Naive thymus-derived CD8-positive, alpha-beta T cell (primary cell): ENCODE measurements at regions not wholly inside any gene's neighbourhood (a gene's known extent, or its start where the extent isn't known, plus 50 kb on each side); places are given as distances from the start of the nearest gene placed in this dataset.

Experiments used
- ATAC-seq, 2 donors: fragments of 150-1000 bp; cut with Tn5 transposase in 1 of 2; sonication (Bioruptor Pico), chemical (Tn5 transposase) in 1 of 2; 1 replicate in 1 of 2; 2 replicates in 1 of 2; pipeline ENCODE4 v1.10.0; 2021; ENCODE audit warnings: mild to moderate bottlenecking in 2 of 2, moderate library complexity in 2 of 2
- POLR2A ChIA-PET: fragments of 350-600 bp; sonication (Branson Sonifier 250); formaldehyde crosslinking; loops from one replicate; lab custom pipeline; 2021; ENCODE audit warnings: antibody characterized with exemption; lab: Charles Lee
- DNase-seq, 10 donors: peaks; one replicate each; pipeline versions ENCODE4 v3.0.0 to v3.0.0-alpha.2; 2020 to 2022
- H3K27ac Mint-ChIP-seq, 10 donors: one replicate each; pipeline ENCODE4 v1.8.0; 2020 to 2022; ENCODE audit warnings: mild to moderate bottlenecking in 10 of 10, mixed read lengths in 10 of 10, moderate library complexity in 4 of 10, inconsistent platforms in 1 of 10
- H3K27me3 Mint-ChIP-seq, 5 donors: one replicate each; pipeline ENCODE4 v1.8.0; 2021 to 2022; ENCODE audit warnings: mixed read lengths in 5 of 5
- H3K36me3 Mint-ChIP-seq, 3 donors: one replicate each; pipeline ENCODE4 v1.8.0; 2020 to 2022; ENCODE audit warnings: mixed read lengths in 3 of 3, mild to moderate bottlenecking in 2 of 3, inconsistent platforms in 1 of 3
- H3K4me1 Mint-ChIP-seq, 4 donors: one replicate each; pipeline ENCODE4 v1.8.0; 2021 to 2022; ENCODE audit warnings: mixed read lengths in 4 of 4
- H3K4me3 Mint-ChIP-seq, 10 donors: one replicate each; pipeline ENCODE4 v1.8.0; 2020 to 2022; ENCODE audit warnings: mild to moderate bottlenecking in 10 of 10, mixed read lengths in 10 of 10, moderate library complexity in 6 of 10, inconsistent platforms in 1 of 10
- H3K9me3 Mint-ChIP-seq, 9 donors: one replicate each; pipeline ENCODE4 v1.8.0; 2020 to 2022; ENCODE audit warnings: mixed read lengths in 9 of 9, mild to moderate bottlenecking in 3 of 9, inconsistent platforms in 1 of 9, moderate library complexity in 1 of 9

DNA sequence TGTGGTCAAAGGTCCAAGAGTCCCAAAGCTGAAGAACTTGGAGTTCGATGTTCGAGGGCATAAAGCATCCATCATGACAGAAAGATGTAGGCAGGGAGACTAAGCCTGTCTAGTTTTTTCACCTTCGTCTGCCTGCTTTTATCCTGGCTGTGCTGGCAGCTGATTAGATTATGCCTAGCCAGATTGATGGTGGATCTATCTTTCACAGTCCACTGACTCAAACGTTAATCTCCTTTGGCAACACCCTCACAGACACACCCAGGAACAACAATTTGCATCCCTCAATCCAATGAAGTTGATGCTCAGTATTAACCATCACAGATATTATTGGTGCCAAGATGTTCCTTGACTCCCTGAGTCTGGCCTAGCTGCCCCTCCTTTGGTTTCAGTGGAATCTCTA, 530.8 kb upstream of the CLINT1 start:
- peaks cover 0 to 7% (median 0%) of the 10 kb centered on the region in 4 donors for H3K4me1 Mint-ChIP-seq
- H3K27me3 Mint-ChIP-seq: no peaks in the 10 kb centered on the region
- H3K36me3 Mint-ChIP-seq: peaks cover 0 to 14% (median 4%) of the 10 kb centered on the region in 3 donors
- ATAC-seq (no peak), DNase-seq (no peak)
- H3K27ac Mint-ChIP-seq: no peak overlapping the region
- no peak overlapping the region for H3K4me3 Mint-ChIP-seq
- peaks cover 0 to 15% (median 6%) of the 10 kb centered on the region in 9 donors for H3K9me3 Mint-ChIP-seq
- POLR2A ChIA-PET: no interaction called here

DNA sequence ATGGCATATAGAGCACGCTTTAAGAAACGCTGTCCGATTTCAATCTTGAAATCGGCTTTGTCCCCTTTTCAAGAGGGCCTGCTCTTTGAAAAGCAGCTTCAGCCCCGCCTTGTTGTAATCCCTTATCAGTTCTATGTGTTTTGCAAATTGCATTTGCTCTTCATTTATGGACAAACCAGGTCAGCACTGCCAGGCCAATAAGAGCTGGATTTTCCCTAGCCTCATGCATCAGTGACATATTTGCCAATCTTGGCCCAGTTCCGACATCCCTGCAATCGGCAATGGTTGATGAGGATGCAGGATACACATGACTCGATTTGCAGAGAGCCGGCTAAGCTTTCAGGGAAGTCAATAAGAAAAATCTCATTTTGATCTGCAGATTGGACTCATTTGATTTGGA, 529.1 kb upstream of the CLINT1 start:
- no peaks in the 10 kb centered on the region for H3K27me3 Mint-ChIP-seq
- POLR2A ChIA-PET: no interaction called here
- no peak overlapping the region for H3K4me3 Mint-ChIP-seq

DNA sequence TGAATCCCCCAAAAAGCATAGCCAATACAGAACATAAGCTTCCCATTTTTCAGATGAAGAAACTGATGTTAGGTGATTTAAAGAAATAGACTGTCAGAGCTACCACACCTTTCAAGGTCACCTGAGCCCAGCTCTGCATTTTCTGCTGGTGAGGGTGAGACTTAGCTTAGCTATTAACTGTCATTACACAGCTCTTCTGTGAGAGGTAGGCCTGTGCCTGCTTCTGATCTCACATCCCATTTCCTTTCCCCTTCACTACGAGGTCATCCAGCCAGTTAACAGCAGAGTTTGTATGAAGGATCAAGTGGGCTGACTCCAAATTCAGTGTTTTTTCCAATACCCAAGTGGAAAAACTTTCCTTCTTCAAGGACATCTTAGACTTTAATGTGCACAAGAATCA, 528.6 kb upstream of the CLINT1 start:
- peaks cover 0 to 11% (median under 1%) of the 10 kb centered on the region in 4 donors for H3K4me1 Mint-ChIP-seq
- H3K27ac Mint-ChIP-seq: no peak overlapping the region
- ATAC-seq (no peak), DNase-seq (no peak)
- H3K36me3 Mint-ChIP-seq: peaks cover 0 to 18% (median 4%) of the 10 kb centered on the region in 3 donors
- H3K4me3 Mint-ChIP-seq: no peak overlapping the region
- peaks cover 0 to 21% (median 7%) of the 10 kb centered on the region in 9 donors for H3K9me3 Mint-ChIP-seq
- POLR2A ChIA-PET: no interaction called here
- no peaks in the 10 kb centered on the region for H3K27me3 Mint-ChIP-seq

More for the DNA sequence above, 529.1 kb upstream of the CLINT1 start:
- Mint-ChIP-seq H3K4me1 (peaks cover 0 to 9% (median 0%) of the 10 kb centered on the region in 4 donors), H3K36me3 (peaks cover 0 to 18% (median 4%) of the 10 kb centered on the region in 3 donors), H3K27ac (no peak overlapping the region), H3K9me3 (peaks cover 0 to 21% (median 7%) of the 10 kb centered on the region in 9 donors)
- no peak for DNase-seq
- ATAC-seq: no peak

DNA sequence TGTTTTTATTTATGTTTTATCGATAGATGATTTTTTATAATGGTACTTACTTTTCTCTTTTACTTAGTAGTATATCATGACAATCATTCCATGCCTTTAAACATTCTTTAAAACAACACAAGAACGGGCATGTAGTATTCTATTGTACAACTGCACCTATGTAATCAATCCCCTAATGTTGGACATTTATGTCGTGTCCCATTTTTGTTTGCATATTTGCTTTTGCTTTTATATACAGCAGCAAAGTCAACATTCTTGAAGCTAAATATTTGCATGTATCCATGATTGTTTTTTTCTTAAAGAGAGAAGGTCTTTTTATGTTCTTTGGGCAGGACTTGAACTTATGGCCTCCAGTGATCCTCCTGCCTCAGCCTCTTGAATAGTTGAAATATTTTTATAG, 527.0 kb upstream of the CLINT1 start:
- H3K4me3 Mint-ChIP-seq: no peak overlapping the region
- H3K27ac Mint-ChIP-seq: peak overlapping the region in 1 of 10 donors; percentile 15
- POLR2A ChIA-PET: no interaction called here
- peaks cover 0 to 21% (median 7%) of the 10 kb centered on the region in 9 donors for H3K9me3 Mint-ChIP-seq
- H3K4me1 Mint-ChIP-seq: peaks cover 2 to 13% (median 4%) of the 10 kb centered on the region in 4 donors
- peaks cover 0 to 18% (median 4%) of the 10 kb centered on the region in 3 donors for H3K36me3 Mint-ChIP-seq
- ATAC-seq (no peak), DNase-seq (no peak)
- no peaks in the 10 kb centered on the region for H3K27me3 Mint-ChIP-seq

DNA sequence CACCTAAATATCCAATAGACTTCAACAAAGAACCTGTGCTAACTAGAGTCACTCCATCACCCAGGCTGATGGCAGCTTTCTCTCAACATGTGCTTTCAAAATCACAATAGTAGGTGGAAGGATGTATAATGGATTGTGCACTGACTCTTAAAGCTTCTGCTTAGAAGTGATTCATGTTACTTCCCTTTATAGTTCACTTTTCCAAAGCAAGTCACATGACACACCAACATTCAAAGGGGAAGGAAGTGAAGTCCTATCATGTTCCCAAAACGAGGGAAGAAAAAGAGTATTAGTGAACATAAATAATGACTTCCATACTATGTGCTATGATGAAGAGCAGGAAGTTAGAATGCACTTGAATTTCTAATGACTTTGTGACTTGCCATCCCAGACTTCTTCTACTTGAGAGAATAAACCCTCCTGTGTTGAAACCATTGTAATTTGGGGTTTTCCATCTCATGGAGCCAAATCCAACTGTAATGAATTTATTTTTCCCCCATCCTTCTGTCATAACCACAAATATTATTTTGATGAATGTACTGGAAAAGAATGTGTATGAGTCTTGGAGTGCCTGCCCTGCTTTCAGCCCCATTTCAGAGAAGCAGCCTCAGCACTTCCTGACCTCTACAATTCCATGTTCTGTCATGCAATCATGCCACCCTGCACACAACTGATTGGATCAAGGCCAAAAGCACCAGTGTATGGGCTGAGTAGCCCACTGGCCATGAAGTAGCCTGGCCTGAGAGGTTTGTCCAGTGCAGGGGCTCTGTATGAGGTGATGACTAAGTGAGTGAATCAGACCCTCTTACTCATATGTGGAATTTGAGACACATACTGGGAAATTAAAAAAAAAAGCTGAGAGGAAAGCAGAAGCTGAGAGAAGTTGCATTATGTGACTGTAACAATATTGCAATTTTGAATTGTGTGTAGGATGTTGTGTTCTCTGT, 525.9 kb upstream of the CLINT1 start:
- H3K27ac Mint-ChIP-seq: no peak overlapping the region
- no peak for ATAC-seq

DNA sequence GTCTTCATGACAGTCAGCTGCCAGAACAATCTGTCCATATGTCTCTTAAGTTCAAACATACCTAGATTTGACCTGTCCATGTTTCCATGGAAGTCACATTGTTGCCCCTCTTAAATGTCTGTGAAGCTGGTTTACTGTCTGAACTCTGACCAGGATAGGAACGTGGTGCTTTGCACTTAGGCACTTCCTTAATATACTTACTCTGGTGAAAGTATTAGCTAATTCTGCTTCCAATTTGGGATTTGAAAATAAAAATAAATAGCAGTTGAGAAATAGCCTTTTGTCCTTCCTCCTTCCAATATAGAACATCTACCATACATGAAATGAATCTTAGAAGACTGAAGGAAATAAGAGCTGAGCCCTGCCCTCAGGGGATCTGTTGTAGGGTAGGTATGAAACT, 524.5 kb upstream of the CLINT1 start:
- Mint-ChIP-seq H3K9me3 (peaks cover 0 to 21% (median 7%) of the 10 kb centered on the region in 9 donors), H3K4me3 (no peak overlapping the region), H3K27me3 (no peaks in the 10 kb centered on the region), H3K27ac (no peak overlapping the region), H3K36me3 (peaks cover 0 to 18% (median 4%) of the 10 kb centered on the region in 3 donors), H3K4me1 (peaks cover 2 to 11% (median 5%) of the 10 kb centered on the region in 4 donors)
- POLR2A ChIA-PET: no interaction called here
- no peak for ATAC-seq
- no peak for DNase-seq

More for the DNA sequence above, 525.9 kb upstream of the CLINT1 start:
- no peak for DNase-seq
- Mint-ChIP-seq H3K4me3 (no peak overlapping the region), H3K27me3 (no peaks in the 10 kb centered on the region), H3K9me3 (peaks cover 0 to 21% (median 7%) of the 10 kb centered on the region in 9 donors), H3K36me3 (peaks cover 0 to 18% (median 4%) of the 10 kb centered on the region in 3 donors), H3K4me1 (peaks cover 2 to 7% (median 5%) of the 10 kb centered on the region in 4 donors)
- POLR2A ChIA-PET: no interaction called here

DNA sequence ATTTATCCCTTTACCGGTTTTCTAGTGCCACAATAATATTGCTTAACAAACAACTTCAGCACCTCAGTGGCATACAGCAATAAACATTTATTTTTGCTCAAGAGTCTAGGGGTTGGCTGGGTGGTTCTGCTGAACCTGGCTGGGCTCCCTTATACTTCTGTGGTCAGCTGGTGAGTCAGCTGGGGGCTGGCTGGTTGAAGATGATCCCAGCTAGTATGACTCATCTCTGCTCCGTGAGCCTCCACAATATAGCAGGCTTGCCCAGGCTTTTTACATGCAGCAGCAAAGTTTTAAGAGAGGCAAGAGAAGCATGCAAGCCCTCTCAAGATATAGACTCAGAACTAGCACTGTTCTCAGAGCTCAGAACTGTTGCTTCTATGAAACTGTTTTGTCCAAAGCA, 523.5 kb upstream of the CLINT1 start:
- Mint-ChIP-seq H3K4me1 (peaks cover 2 to 11% (median 5%) of the 10 kb centered on the region in 4 donors), H3K36me3 (peaks cover 0 to 22% (median 10%) of the 10 kb centered on the region in 3 donors), H3K27me3 (no peaks in the 10 kb centered on the region), H3K27ac (no peak overlapping the region), H3K4me3 (no peak overlapping the region), H3K9me3 (peaks cover 0 to 26% (median 7%) of the 10 kb centered on the region in 9 donors)
- no peak for DNase-seq
- POLR2A ChIA-PET: no interaction called here
- ATAC-seq: no peak

DNA sequence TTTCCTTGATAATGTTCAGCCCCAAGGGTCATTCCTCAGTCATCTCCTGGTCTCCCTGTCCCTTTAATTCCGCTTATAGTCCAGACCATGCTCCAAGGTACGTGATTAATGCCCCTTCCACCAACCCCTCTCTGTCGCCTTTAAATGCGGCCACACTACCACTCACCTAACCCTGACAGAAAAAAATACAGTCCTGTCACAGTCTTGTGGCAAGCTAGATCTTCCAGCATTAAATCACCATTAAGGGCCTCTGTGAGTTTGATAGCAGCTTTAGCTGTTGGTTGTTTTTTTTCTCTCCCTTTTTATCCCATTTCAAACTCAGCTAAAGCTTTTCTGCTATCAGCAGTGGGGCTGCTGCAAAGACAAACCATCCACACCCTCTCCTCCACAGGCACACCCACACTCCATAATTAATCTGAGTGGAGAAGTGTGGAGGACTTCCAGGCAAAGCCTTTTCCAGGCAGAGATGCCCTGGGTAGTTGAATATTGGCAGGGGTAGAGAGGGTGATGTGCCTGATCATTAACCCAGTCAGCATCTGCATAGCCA, 522.7 kb upstream of the CLINT1 start:
- Mint-ChIP-seq H3K27me3 (no peaks in the 10 kb centered on the region), H3K4me1 (peaks cover 2 to 11% (median 5%) of the 10 kb centered on the region in 4 donors), H3K4me3 (no peak overlapping the region), H3K9me3 (peaks cover 0 to 33% (median 7%) of the 10 kb centered on the region in 9 donors), H3K27ac (peak overlapping the region in 3 of 10 donors; percentile 29 to 58 (median 39)), H3K36me3 (peaks cover 0 to 25% (median 10%) of the 10 kb centered on the region in 3 donors)
- POLR2A ChIA-PET: no interaction called here
- ATAC-seq: no peak
- DNase-seq: no peak

DNA sequence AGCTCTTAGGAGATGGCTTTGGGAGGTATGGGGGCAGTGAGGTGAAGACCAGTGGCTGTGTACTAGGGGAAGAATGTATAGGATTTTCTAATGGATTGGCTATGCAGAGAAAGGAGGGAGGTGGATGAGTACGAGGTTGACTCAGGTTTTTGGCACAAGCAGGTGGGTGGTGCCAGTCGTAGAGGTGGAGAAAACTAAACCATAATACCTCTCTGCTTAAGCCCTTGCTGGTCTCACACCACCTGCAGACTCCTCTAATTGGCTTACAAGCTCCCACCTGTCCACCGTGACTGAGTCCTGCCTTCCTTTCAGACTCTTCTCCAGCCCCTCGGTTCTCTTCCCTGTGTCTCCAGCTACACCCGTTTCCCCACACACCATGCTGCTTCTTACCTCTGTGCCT, 521.7 kb upstream of the CLINT1 start:
- peaks cover 0 to 26% (median 7%) of the 10 kb centered on the region in 9 donors for H3K9me3 Mint-ChIP-seq
- no peaks in the 10 kb centered on the region for H3K27me3 Mint-ChIP-seq
- peak overlapping the region in 2 of 10 donors; percentile 36 to 60 for H3K27ac Mint-ChIP-seq
- H3K4me3 Mint-ChIP-seq: no peak overlapping the region
- ATAC-seq (no peak), DNase-seq (no peak)
- peaks cover 2 to 11% (median 5%) of the 10 kb centered on the region in 4 donors for H3K4me1 Mint-ChIP-seq
- H3K36me3 Mint-ChIP-seq: peaks cover 0 to 22% (median 11%) of the 10 kb centered on the region in 3 donors
- POLR2A ChIA-PET: no interaction called here

DNA sequence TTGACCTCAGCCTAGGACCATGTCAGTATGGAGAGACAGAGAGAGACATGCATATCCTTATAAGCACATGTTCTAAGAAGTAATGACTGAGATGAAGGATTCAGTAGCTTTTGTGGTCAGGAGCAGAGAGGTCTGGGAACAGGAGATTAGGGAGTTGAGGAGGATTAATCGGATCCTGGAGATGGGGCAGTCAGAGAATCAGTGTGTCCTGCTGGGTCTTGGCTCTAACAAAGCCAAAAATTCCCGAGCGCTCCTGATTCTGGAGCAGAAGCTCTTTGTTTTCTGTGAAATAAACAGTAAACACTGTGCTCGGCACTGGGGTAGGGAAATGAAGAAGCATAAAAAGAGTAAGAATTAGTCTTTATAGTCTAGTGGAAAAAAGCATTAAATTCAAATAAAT, 520.0 kb upstream of the CLINT1 start:
- DNase-seq: no peak
- no peak for ATAC-seq
- H3K9me3 Mint-ChIP-seq: peaks cover 0 to 11% (median 2%) of the 10 kb centered on the region in 9 donors
- no peaks in the 10 kb centered on the region for H3K27me3 Mint-ChIP-seq
- POLR2A ChIA-PET: no interaction called here
- peaks cover 2 to 11% (median 5%) of the 10 kb centered on the region in 4 donors for H3K4me1 Mint-ChIP-seq
- H3K27ac Mint-ChIP-seq: no peak overlapping the region
- H3K36me3 Mint-ChIP-seq: peaks cover 0 to 10% (median 8%) of the 10 kb centered on the region in 3 donors
- no peak overlapping the region for H3K4me3 Mint-ChIP-seq

DNA sequence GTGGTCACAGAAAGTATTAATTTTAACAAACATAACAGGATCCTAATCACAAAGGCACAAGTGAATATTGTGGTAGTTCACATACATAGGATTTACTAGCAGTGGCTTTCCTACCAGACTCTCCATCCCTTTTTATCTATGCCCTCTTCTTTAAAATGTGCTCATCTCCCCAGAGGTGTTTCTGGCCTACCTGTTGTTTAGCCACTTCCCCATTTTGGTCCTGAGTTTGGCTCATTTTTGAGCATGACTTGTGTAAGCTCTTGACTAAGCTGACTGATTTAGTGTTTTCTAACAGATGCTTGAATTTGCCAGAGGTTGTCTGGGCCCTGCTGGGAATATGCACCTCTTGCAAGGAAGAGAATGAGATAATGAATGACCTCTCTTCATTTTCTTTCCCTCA, 517.7 kb upstream of the CLINT1 start:
- peak overlapping the region in 1 of 10 donors; percentile 53 for H3K27ac Mint-ChIP-seq
- H3K4me1 Mint-ChIP-seq: peaks cover 0 to 9% (median under 1%) of the 10 kb centered on the region in 4 donors
- no peak overlapping the region for H3K4me3 Mint-ChIP-seq
- no peaks in the 10 kb centered on the region for H3K27me3 Mint-ChIP-seq
- DNase-seq: no peak
- H3K9me3 Mint-ChIP-seq: peaks cover 0 to 11% (median 2%) of the 10 kb centered on the region in 9 donors
- no peak for ATAC-seq
- POLR2A ChIA-PET: no interaction called here
- peaks cover 0 to 10% (median 8%) of the 10 kb centered on the region in 3 donors for H3K36me3 Mint-ChIP-seq

DNA sequence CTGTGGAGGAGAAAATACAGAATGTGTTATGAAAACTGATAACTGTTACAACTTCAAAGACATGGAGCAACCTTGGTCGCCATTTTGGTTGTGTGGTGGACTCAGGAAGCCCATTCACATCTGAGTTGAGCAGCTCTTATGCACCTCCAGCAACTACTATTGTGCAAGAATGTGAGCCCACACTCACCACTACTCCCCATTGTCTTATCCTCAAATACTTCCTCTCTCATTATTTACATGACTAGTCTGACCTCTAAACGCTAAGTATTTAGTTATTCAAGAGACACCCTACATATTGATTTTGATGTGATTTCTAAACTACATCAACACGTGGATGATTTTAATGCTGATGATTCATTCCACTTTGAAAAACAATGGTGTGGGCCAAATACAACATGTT, 516.6 kb upstream of the CLINT1 start:
- H3K27me3 Mint-ChIP-seq: no peaks in the 10 kb centered on the region
- peaks cover 0 to 10% (median 8%) of the 10 kb centered on the region in 3 donors for H3K36me3 Mint-ChIP-seq
- no peak for ATAC-seq
- DNase-seq: no peak
- POLR2A ChIA-PET: no interaction called here
- no peak overlapping the region for H3K4me3 Mint-ChIP-seq
- H3K27ac Mint-ChIP-seq: no peak overlapping the region
- H3K9me3 Mint-ChIP-seq: peaks cover 0 to 11% (median 3%) of the 10 kb centered on the region in 9 donors
- peaks cover 0 to 7% (median 0%) of the 10 kb centered on the region in 4 donors for H3K4me1 Mint-ChIP-seq
